ENCODE measurements at regions not wholly inside any gene's neighbourhood (a gene's known extent, or its start where the extent isn't known, plus 50 kb on each side); places are given as distances from the start of the nearest gene placed in this dataset.

DNA sequence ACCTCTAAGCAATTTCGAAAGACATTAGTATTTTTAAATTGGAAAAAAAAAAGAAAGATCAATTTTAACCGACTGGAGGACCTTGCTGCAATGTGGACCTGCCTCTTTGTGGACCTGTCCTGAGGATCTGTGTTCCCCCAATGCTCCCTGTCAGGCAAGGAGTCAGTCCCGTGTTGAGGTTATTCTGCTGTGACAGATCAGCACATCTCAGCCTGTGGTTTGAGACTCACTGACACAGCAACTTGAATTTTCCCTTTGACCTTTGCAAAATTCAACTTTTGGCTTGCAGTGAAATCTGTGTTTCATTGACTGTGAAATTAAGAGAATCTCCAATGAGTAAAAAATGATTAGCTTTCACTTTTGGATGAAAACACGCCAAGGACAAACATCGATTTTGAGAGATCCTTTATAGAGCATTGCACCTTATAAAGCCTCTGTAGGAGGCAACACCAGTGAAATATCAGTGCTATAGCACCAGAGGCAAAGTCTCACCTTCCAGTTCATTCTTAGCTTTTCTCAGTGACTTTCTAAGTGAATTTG, 186.9 kb downstream of the GPAT3 start:
- no peak overlapping the region for H3K4me3 ChIP-seq (ENCODE audit: low read length)
- no peak overlapping the region for H3K4me2 ChIP-seq (ENCODE audit: low read length)
- no peaks in the 10 kb centered on the region for H3K4me1 ChIP-seq (ENCODE audit: control insufficient read depth, insufficient read depth, low read length)
- H3K36me3 ChIP-seq (ENCODE audit: insufficient read depth, low read length) = no peaks in the 10 kb centered on the region
- H3K27me3 ChIP-seq (ENCODE audit: control insufficient read depth, insufficient read depth, low read length) = no peaks in the 10 kb centered on the region
- no peak overlapping the region for H3K9ac ChIP-seq (ENCODE audit: low read depth, low read length)
- H3K9me3 ChIP-seq (replicated peaks; ENCODE audit: low read length) = no peaks in the 10 kb centered on the region

DNA sequence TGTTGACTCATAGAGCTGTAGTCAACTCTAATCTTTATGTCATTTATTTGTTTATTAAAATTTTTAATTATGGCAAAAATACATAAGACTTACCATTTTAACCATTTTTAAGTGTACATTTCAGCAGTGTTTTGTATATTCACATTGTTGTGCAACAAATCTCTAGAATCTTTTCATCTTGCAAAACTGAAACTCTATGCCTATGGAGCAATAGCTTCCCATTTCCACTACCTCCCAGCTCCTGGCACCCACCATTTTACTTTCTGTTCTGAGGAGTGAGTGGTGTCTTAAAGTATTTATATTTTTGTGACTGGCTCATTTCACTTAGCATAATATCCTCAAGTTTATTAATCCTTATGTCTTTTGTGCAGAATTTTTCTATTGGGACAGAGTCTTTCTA, 181.0 kb downstream of the GPAT3 start:
- Histone ChIP-seq H3K4me1 (ENCODE audit: control insufficient read depth, insufficient read depth, low read length) (no peaks in the 10 kb centered on the region), H3K4me3 (ENCODE audit: low read length) (no peak overlapping the region), H3K36me3 (ENCODE audit: insufficient read depth, low read length) (no peaks in the 10 kb centered on the region), H3K4me2 (ENCODE audit: low read length) (no peak overlapping the region), H3K9ac (ENCODE audit: low read depth, low read length) (no peak overlapping the region), H3K27me3 (ENCODE audit: control insufficient read depth, insufficient read depth, low read length) (no peaks in the 10 kb centered on the region), H3K9me3 (replicated peaks; ENCODE audit: low read length) (no peaks in the 10 kb centered on the region)

DNA sequence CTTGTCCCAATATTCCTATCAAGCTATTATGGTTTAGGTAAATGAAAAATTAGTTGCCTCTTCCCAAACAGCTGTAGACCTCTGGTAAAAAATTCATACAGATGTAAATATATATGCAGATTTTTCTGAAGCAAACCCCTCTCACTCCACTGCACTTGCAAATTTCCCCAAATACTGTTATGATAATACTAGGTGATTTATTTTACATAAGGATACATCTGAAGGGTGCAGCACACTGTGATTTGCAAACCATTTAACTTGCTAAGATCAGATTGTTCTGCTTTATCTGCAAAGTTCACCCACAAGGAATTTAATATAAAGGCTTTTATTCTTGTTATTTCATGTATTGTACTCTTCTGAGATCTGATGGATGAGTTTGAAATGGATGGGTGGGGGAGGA, 177.0 kb downstream of the GPAT3 start:
- H3K9me3 ChIP-seq (replicated peaks; ENCODE audit: low read length) = no peaks in the 10 kb centered on the region
- H3K27me3 ChIP-seq (ENCODE audit: control insufficient read depth, insufficient read depth, low read length) = no peaks in the 10 kb centered on the region
- H3K4me3 ChIP-seq (ENCODE audit: low read length) = no peak overlapping the region
- no peaks in the 10 kb centered on the region for H3K36me3 ChIP-seq (ENCODE audit: insufficient read depth, low read length)
- no peak overlapping the region for H3K9ac ChIP-seq (ENCODE audit: low read depth, low read length)
- H3K4me2 ChIP-seq (ENCODE audit: low read length) = no peak overlapping the region
- H3K4me1 ChIP-seq (ENCODE audit: control insufficient read depth, insufficient read depth, low read length) = no peaks in the 10 kb centered on the region

DNA sequence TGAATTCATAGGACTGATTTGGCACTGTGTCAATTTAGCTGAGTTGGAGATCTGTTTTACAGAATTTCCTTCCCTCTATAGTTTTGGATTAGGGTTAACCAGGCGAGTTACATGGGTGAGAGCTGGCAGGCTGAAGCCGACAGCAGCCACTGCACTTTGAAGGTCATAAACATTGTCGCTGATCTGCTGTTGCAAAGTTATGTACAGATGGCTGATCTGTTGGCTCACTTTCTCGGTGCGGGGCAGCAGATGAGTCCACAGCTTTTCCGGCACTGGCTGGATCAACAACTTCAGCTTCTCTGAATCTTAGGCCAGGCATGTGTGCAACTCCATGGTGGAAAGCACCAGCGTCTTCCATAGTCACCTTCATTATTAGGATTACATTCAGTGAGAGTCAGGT, 173.7 kb downstream of the GPAT3 start:
- Histone ChIP-seq H3K4me2 (ENCODE audit: low read length) (no peak overlapping the region), H3K9ac (ENCODE audit: low read depth, low read length) (no peak overlapping the region), H3K27me3 (ENCODE audit: control insufficient read depth, insufficient read depth, low read length) (no peaks in the 10 kb centered on the region), H3K36me3 (ENCODE audit: insufficient read depth, low read length) (no peaks in the 10 kb centered on the region), H3K9me3 (replicated peaks; ENCODE audit: low read length) (no peaks in the 10 kb centered on the region), H3K4me3 (ENCODE audit: low read length) (no peak overlapping the region), H3K4me1 (ENCODE audit: control insufficient read depth, insufficient read depth, low read length) (no peaks in the 10 kb centered on the region)

DNA sequence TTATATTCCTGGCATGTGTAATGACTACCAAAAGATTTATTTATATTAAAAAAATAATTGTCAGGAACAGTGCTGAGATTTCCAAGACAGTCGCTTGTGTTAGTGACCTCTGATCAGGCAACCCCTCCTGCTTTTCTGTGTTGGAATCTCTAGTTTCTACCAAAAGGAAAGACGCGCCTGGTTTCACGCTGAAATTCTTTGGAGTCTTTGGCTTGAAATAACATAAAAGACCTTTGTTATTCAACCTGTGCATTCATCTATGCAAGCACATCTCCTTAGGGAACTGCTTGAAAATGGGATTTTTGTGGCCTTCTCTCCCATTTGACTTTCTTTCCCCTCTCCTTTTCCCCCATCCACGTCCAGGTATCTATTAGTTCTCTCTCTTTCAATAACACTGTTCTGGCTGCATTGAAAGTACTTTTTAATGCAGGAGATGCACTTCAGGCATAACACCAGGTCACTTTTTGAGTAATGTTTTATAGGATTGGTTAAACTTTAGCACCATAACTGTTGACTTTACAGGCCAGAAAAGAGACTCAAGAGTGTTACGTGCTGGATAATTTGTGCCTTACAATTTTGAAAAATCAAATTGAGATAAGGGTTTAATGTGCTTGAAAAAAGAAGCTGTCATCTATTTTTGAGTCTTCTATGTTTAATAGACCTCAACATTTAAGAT, 172.7 kb downstream of the GPAT3 start:
- Histone ChIP-seq H3K9ac (ENCODE audit: low read depth, low read length) (no peak overlapping the region), H3K4me2 (ENCODE audit: low read length) (no peak overlapping the region), H3K4me3 (ENCODE audit: low read length) (no peak overlapping the region), H3K9me3 (replicated peaks; ENCODE audit: low read length) (no peaks in the 10 kb centered on the region), H3K27me3 (ENCODE audit: control insufficient read depth, insufficient read depth, low read length) (no peaks in the 10 kb centered on the region), H3K4me1 (ENCODE audit: control insufficient read depth, insufficient read depth, low read length) (no peaks in the 10 kb centered on the region), H3K36me3 (ENCODE audit: insufficient read depth, low read length) (no peaks in the 10 kb centered on the region)

DNA sequence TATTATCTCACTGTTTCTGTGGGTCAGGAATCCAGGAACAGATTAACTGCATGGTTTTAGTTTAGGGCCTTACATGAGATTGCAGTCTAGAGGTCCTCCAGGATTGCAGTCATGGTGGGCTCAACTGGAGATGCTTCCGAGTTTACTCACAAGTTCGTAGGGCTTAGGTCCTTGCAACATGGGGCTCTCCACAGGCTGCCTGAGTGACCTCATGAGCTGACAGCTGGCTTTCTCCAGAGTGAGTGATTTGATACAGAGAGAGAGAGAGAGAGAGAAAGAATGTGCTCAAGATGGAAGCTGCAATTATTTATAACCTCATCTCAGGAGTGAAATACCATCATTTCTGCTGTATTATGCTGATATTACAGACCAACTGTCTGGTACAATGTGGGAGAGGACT, 168.9 kb downstream of the GPAT3 start:
- no peak overlapping the region for H3K4me3 ChIP-seq (ENCODE audit: low read length)

DNA sequence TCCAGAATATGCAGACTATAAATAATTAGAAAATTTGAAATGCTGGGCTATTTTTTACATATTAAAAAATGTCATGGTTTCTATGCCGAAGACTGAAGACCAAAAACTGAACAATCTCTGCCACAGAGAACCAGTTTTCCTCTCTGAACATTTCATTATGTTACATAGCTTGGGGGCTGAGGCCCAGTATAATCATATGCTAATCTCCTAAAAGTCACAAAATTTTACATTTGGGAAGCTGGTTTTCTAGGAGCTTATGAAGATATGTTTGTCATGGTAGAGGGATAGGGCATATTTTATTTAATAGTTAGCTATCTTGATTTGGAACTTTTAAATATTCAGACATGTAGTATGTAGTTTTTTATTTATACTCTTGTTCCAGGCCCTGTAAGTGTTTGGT, 167.8 kb downstream of the GPAT3 start:
- H3K4me1 ChIP-seq (ENCODE audit: control insufficient read depth, insufficient read depth, low read length) = no peaks in the 10 kb centered on the region
- H3K9ac ChIP-seq (ENCODE audit: low read depth, low read length) = no peak overlapping the region
- H3K9me3 ChIP-seq (replicated peaks; ENCODE audit: low read length) = no peaks in the 10 kb centered on the region
- no peaks in the 10 kb centered on the region for H3K27me3 ChIP-seq (ENCODE audit: control insufficient read depth, insufficient read depth, low read length)
- H3K4me2 ChIP-seq (ENCODE audit: low read length) = no peak overlapping the region
- no peaks in the 10 kb centered on the region for H3K36me3 ChIP-seq (ENCODE audit: insufficient read depth, low read length)
- no peak overlapping the region for H3K4me3 ChIP-seq (ENCODE audit: low read length)

More for the DNA sequence above, 168.9 kb downstream of the GPAT3 start:
- no peak overlapping the region for H3K9ac ChIP-seq (ENCODE audit: low read depth, low read length)
- H3K36me3 ChIP-seq (ENCODE audit: insufficient read depth, low read length) = no peaks in the 10 kb centered on the region
- H3K27me3 ChIP-seq (ENCODE audit: control insufficient read depth, insufficient read depth, low read length) = no peaks in the 10 kb centered on the region
- no peak overlapping the region for H3K4me2 ChIP-seq (ENCODE audit: low read length)
- no peaks in the 10 kb centered on the region for H3K4me1 ChIP-seq (ENCODE audit: control insufficient read depth, insufficient read depth, low read length)
- H3K9me3 ChIP-seq (replicated peaks; ENCODE audit: low read length) = no peaks in the 10 kb centered on the region

DNA sequence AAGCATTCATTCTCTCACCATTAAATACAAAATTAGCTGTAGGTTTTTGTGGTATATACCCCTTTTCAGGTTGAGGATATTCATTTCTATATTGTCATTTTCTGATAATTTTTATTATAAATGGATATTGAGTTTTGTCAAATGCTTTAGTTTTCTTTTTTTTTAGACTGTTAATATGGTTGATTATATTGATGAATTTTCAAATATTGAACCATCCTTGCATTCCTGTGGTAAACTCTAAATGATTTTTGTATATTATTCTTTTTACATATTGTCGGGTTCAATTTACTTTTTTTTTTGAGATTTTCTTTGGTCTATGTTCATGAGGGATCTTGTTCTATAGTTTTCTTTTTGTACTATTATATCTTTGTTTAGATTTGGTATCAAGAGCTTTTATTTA, 165.1 kb downstream of the GPAT3 start:
- H3K9me3 ChIP-seq (replicated peaks; ENCODE audit: low read length) = no peaks in the 10 kb centered on the region
- no peaks in the 10 kb centered on the region for H3K36me3 ChIP-seq (ENCODE audit: insufficient read depth, low read length)
- no peak overlapping the region for H3K4me3 ChIP-seq (ENCODE audit: low read length)
- no peak overlapping the region for H3K9ac ChIP-seq (ENCODE audit: low read depth, low read length)
- no peaks in the 10 kb centered on the region for H3K27me3 ChIP-seq (ENCODE audit: control insufficient read depth, insufficient read depth, low read length)
- no peaks in the 10 kb centered on the region for H3K4me1 ChIP-seq (ENCODE audit: control insufficient read depth, insufficient read depth, low read length)
- H3K4me2 ChIP-seq (ENCODE audit: low read length) = no peak overlapping the region

DNA sequence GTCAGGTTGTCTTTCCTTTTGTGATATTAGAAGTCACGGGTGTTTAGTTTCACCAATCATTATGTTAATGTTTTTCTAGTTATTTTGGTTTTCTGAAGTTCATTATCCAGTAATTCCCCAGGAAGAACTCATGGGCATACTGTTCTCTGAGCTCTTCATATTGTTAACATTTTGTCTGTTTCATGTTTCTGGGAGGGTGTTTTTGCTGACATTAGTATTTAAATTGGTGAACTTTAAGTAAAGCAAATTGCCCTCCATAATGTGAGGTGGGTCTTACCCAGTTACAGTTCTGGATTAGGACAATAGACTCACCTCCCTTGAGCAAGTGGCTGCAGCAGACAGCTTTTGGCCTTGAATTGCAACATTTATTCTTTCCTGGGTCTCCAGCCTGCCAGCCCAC, 163.4 kb downstream of the GPAT3 start:
- H3K9me3 ChIP-seq (replicated peaks; ENCODE audit: low read length) = no peaks in the 10 kb centered on the region
- H3K4me1 ChIP-seq (ENCODE audit: control insufficient read depth, insufficient read depth, low read length) = no peaks in the 10 kb centered on the region
- H3K4me2 ChIP-seq (ENCODE audit: low read length) = no peak overlapping the region
- no peak overlapping the region for H3K9ac ChIP-seq (ENCODE audit: low read depth, low read length)
- H3K4me3 ChIP-seq (ENCODE audit: low read length) = no peak overlapping the region
- H3K27me3 ChIP-seq (ENCODE audit: control insufficient read depth, insufficient read depth, low read length) = no peaks in the 10 kb centered on the region
- H3K36me3 ChIP-seq (ENCODE audit: insufficient read depth, low read length) = no peaks in the 10 kb centered on the region

DNA sequence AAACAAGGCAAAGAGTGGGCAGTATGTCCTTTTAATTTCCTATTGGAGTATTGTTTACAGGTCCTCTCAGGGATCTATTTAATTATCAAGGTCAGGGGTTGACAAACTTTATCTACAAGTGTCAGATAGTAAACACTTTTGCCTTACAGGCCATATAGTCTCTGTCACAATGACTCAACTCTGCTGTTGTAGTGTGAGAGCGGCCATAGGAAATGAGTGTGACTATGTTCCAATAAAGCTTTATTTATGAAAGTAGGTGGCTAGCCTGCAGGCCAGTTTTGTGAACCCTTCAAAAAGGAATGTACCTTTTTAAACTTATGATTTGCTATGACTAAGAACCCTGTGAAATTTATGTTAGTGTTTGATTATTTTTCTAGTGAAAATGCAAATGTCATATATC, 156.1 kb downstream of the GPAT3 start:
- no peaks in the 10 kb centered on the region for H3K27me3 ChIP-seq (ENCODE audit: control insufficient read depth, insufficient read depth, low read length)
- H3K4me2 ChIP-seq (ENCODE audit: low read length) = no peak overlapping the region
- no peak overlapping the region for H3K9ac ChIP-seq (ENCODE audit: low read depth, low read length)
- no peak overlapping the region for H3K4me3 ChIP-seq (ENCODE audit: low read length)
- H3K9me3 ChIP-seq (replicated peaks; ENCODE audit: low read length) = no peaks in the 10 kb centered on the region
- H3K4me1 ChIP-seq (ENCODE audit: control insufficient read depth, insufficient read depth, low read length) = peaks cover under 1% of the 10 kb centered on the region
- H3K36me3 ChIP-seq (ENCODE audit: insufficient read depth, low read length) = no peaks in the 10 kb centered on the region

DNA sequence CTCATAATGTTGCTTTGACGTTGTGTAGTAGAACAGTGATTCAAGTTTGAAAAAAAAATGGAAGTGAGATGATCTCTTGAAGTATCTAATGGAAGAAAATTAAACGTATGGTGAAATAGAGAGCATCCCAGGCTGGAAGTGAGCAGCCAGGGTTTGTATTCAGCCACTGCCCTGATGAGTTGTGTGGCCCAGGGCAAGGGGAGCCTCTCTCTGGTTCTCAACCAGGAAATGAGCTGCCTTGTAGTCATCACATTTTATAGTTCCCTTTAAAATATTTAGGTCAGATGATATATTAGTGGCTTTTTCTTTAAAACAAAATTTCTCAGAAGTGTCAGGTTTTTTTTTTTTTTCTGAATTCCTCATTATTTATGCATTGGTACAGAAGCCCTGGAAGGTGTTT, 150.3 kb downstream of the GPAT3 start:
- Histone ChIP-seq H3K4me2 (ENCODE audit: low read length) (peak overlapping the region; percentile 11), H3K4me1 (ENCODE audit: control insufficient read depth, insufficient read depth, low read length) (peaks cover 13% of the 10 kb centered on the region), H3K36me3 (ENCODE audit: insufficient read depth, low read length) (no peaks in the 10 kb centered on the region), H3K27me3 (ENCODE audit: control insufficient read depth, insufficient read depth, low read length) (no peaks in the 10 kb centered on the region), H3K9me3 (replicated peaks; ENCODE audit: low read length) (no peaks in the 10 kb centered on the region), H3K9ac (ENCODE audit: low read depth, low read length) (no peak overlapping the region), H3K4me3 (ENCODE audit: low read length) (no peak overlapping the region)

DNA sequence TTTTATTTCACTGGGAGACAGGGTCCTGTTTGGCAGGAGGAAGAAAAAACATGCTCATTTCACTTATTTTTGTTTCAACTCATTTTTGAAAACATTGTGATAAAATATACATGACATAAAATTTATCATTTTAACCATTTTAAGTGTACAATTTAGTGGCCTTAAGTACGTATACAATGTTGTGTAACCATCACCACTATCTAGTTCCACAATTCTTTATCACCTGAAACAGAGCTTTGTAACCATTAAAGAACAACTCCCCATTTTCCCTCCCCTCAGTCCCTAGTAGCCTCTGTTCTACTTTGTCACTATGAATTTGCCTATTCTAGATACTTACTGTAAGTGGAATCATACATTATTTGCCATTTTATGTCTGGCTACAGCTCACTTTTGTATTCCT, 143.8 kb downstream of the GPAT3 start:
- Histone ChIP-seq H3K36me3 (ENCODE audit: insufficient read depth, low read length) (no peaks in the 10 kb centered on the region), H3K4me1 (ENCODE audit: control insufficient read depth, insufficient read depth, low read length) (peaks cover 11% of the 10 kb centered on the region), H3K9me3 (replicated peaks; ENCODE audit: low read length) (no peaks in the 10 kb centered on the region), H3K27me3 (ENCODE audit: control insufficient read depth, insufficient read depth, low read length) (no peaks in the 10 kb centered on the region), H3K4me3 (ENCODE audit: low read length) (no peak overlapping the region), H3K4me2 (ENCODE audit: low read length) (no peak overlapping the region), H3K9ac (ENCODE audit: low read depth, low read length) (no peak overlapping the region)
